ENCODE measurements at regions not wholly inside any gene's neighbourhood (a gene's known extent, or its start where the extent isn't known, plus 50 kb on each side); places are given as distances from the start of the nearest gene placed in this dataset.

DNA sequence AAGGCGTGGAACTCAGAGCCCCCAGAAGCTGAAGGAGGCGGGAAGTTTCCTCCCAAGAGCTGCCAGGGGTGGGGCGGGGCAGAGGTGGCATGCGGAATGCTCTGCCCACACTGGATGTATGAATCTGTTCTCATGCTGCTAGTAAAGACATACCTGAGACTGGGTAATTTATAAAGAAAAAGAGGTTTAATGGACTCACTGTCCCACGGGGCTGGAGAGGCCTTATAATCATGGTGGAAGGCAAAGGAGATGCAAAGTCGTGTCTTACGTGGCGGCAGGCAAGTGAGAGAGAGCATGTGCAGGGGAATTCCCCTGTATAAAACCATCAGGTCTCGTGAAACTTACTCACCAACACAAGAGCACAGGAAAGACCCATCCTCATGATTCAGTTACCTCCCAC, 57.6 kb downstream of the SMIM38 start:
- Histone ChIP-seq H3K27ac (no peak overlapping the region), H3K27me3 (peaks cover 6% of the 10 kb centered on the region), H3K4me1 (no peaks in the 10 kb centered on the region), H3K9me3 (no peaks in the 10 kb centered on the region), H3K36me3 (no peaks in the 10 kb centered on the region), H3K4me3 (no peak overlapping the region)
- intact Hi-C loops (cut with DNase I): no loop called here
- TF ChIP-seq, protein P1, sequence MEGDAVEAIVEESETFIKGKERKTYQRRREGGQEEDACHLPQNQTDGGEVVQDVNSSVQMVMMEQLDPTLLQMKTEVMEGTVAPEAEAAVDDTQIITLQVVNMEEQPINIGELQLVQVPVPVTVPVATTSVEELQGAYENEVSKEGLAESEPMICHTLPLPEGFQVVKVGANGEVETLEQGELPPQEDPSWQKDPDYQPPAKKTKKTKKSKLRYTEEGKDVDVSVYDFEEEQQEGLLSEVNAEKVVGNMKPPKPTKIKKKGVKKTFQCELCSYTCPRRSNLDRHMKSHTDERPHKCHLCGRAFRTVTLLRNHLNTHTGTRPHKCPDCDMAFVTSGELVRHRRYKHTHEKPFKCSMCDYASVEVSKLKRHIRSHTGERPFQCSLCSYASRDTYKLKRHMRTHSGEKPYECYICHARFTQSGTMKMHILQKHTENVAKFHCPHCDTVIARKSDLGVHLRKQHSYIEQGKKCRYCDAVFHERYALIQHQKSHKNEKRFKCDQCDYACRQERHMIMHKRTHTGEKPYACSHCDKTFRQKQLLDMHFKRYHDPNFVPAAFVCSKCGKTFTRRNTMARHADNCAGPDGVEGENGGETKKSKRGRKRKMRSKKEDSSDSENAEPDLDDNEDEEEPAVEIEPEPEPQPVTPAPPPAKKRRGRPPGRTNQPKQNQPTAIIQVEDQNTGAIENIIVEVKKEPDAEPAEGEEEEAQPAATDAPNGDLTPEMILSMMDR (IDR thresholded peaks at IDR 0.05): no peak
- no peak for DNase-seq
- ATAC-seq: no peak

DNA sequence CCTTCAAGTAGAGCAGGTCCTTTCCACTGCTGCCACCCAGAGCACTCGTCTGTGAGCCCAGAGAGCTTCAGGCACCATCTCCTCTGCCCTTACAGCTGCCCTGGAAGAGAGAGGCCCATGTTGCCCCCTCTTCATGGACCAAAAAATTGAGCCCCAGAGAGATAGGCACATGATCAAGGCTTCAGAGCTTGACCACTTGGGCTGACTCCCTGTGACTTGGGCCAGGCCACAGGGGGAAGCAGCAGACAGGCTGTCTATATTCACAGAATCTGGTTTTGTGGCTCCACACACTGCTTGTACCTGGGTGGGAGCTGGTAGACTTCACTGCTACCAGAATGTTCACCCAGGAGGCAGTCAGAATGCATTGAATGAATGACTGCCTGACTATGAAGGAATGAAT, 58.2 kb downstream of the SMIM38 start:
- DNase-seq (no peak), ATAC-seq (no peak)
- Histone ChIP-seq H3K4me3 (no peak overlapping the region), H3K9me3 (no peaks in the 10 kb centered on the region), H3K4me1 (no peaks in the 10 kb centered on the region), H3K27me3 (peaks cover 6% of the 10 kb centered on the region), H3K36me3 (no peaks in the 10 kb centered on the region), H3K27ac (no peak overlapping the region)
- intact Hi-C loops (cut with DNase I): no loop called here
- TF ChIP-seq, protein P1 (IDR thresholded peaks at IDR 0.05): no peak

DNA sequence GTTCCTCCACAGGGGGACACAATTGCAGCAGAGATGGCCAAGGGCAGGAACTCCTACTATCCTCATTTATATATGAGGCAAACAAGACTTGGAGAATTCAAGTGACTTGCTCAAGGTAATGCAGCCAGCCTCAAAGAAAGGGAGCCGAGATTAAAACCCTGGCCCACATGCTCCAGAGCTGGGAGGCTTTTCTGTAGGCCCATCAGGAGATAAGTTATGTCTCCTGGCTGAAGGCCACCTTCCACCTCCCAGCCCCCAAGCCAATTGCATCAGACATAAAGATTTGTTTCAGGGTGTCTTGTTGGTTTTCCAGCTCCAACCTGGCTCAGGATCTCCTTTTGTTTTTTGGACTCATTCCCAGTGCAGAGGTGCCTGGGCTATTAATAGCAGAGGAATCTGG, 59.5 kb downstream of the SMIM38 start:
- DNase-seq: no peak
- intact Hi-C loops (cut with DNase I): no loop called here
- Histone ChIP-seq H3K4me3 (no peak overlapping the region), H3K27ac (no peak overlapping the region), H3K36me3 (no peaks in the 10 kb centered on the region), H3K4me1 (no peaks in the 10 kb centered on the region), H3K9me3 (no peaks in the 10 kb centered on the region), H3K27me3 (peaks cover 6% of the 10 kb centered on the region)
- TF ChIP-seq, protein P1 (IDR thresholded peaks at IDR 0.05): no peak
- no peak for ATAC-seq

DNA sequence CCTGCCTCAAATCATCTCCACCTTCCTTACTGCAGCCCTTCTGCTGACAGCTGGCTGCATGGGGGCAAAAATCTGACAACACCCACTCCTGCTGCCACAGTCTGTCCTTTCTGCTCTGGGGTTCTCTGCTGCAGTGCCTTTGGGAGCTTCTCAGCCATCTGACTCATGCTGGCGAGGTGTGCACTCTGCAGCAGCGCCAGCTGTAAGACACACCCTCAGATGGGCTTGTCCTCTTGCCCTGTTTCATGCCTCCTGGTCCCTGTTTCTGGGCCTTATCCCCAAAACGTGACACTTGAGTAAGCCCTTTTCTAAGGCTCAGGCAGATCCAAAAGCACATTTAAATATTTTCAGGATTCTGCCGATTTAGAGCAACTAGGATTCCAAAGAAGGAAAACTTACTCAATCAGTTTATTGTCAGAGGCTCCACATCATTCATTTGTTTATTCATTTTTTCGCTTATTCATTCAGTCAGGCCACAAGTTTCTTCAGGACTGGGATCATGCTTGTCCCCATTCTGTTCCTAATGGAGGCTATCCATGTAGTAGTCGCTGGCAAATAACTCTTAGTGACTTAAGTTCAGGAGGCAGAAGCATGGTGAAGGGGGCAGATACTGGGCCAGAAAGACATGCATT, 60.2 kb downstream of the SMIM38 start:
- no peaks in the 10 kb centered on the region for H3K4me1 ChIP-seq
- H3K9me3 ChIP-seq: no peaks in the 10 kb centered on the region
- TF ChIP-seq, protein P1 (IDR thresholded peaks at IDR 0.05): no peak
- DNase-seq (no peak), ATAC-seq (no peak)
- H3K27ac ChIP-seq: no peak overlapping the region
- no peak overlapping the region for H3K4me3 ChIP-seq
- H3K36me3 ChIP-seq: no peaks in the 10 kb centered on the region
- H3K27me3 ChIP-seq: peaks cover 6% of the 10 kb centered on the region
- intact Hi-C loops (cut with DNase I): no loop called here

DNA sequence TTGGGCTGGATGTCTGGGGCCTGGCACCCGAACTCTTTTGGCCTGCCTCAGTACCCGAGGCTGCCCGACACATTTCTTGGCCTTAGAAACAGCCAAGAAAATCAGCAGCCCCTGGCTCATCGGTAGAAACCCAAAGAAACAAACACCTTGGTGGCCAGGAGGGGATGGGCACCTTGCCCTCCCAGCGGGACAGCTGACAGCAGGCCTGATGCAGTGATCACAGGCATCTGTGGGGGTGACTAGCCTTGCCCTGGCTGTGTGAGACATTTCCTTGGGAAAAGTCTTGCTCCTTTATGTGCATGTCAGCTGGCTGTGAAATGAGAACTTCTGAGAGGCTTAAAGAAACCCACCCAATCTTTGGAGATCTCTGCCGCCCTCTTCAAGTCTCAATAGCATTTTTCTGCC, 60.9 kb downstream of the SMIM38 start:
- Histone ChIP-seq H3K9me3 (no peaks in the 10 kb centered on the region), H3K27ac (no peak overlapping the region), H3K36me3 (no peaks in the 10 kb centered on the region), H3K4me1 (no peaks in the 10 kb centered on the region), H3K4me3 (no peak overlapping the region), H3K27me3 (peaks cover 6% of the 10 kb centered on the region)
- ATAC-seq: no peak
- TF ChIP-seq, protein P1 (IDR thresholded peaks at IDR 0.05): no peak
- intact Hi-C loops (cut with DNase I): no loop called here
- no peak for DNase-seq

Data from upper lobe of right lung (tissue), 1 donor.